Endodermal cell (in vitro differentiated cells): ENCODE measurements at regions not wholly inside any gene's neighbourhood (a gene's known extent, or its start where the extent isn't known, plus 50 kb on each side); places are given as distances from the start of the nearest gene placed in this dataset.
A peak's percentile ranks its signal among the peaks of the same experiment; 100 is the strongest.

Experiments used
- DNase-seq: peaks from one replicate; pipeline ENCODE4 v3.0.0-alpha.2; 2017
- H3K27ac ChIP-seq: 2 replicates; pipeline ENCODE4 v1.5.1; 2013; ENCODE audit warnings: mild to moderate bottlenecking, low read depth, low read length, moderate library complexity
- H3K27me3 ChIP-seq: 2 replicates; pipeline ENCODE4 v1.6.1; 2013; ENCODE audit warnings: mild to moderate bottlenecking, low read length, moderate library complexity; ENCODE audit not compliant: insufficient read depth, control insufficient read depth, poor library complexity, severe bottlenecking
- H3K36me3 ChIP-seq: 2 replicates; pipeline ENCODE4 v1.7.0; 2013; ENCODE audit warnings: mild to moderate bottlenecking, low read length, moderate library complexity; ENCODE audit not compliant: control insufficient read depth, insufficient read depth
- H3K4me1 ChIP-seq: one replicate; pipeline ENCODE4 v1.7.0; 2013; ENCODE audit warnings: low read length; ENCODE audit not compliant: control insufficient read depth, insufficient read depth
- H3K4me3 ChIP-seq: 2 replicates; pipeline ENCODE4 v1.5.1; 2013; ENCODE audit warnings: mild to moderate bottlenecking, low read length, moderate library complexity
- H3K9ac ChIP-seq: 2 replicates; pipeline ENCODE4 v1.6.1; 2013; ENCODE audit warnings: mild to moderate bottlenecking, low read length, moderate library complexity; ENCODE audit not compliant: poor library complexity, severe bottlenecking; ENCODE audit errors: extremely low read depth
- H3K9me3 ChIP-seq: 2 replicates; pipeline ENCODE4 v1.6.1; 2013; ENCODE audit warnings: mild to moderate bottlenecking, low read length, moderate library complexity; ENCODE audit not compliant: control insufficient read depth
- H3K27ac Mint-ChIP-seq: 2 replicates; pipeline ENCODE4 v1.8.0; 2020; ENCODE audit warnings: mixed read lengths
- H3K27me3 Mint-ChIP-seq: 2 replicates; pipeline ENCODE4 v1.8.0; 2021; ENCODE audit warnings: mild to moderate bottlenecking, mixed read lengths; ENCODE audit not compliant: insufficient read depth
- H3K36me3 Mint-ChIP-seq: 2 replicates; pipeline ENCODE4 v1.8.0; 2020; ENCODE audit warnings: low read depth, mixed read lengths
- H3K4me1 Mint-ChIP-seq: 2 replicates; pipeline ENCODE4 v1.8.0; 2020; ENCODE audit warnings: mixed read lengths
- H3K4me3 Mint-ChIP-seq: 2 replicates; pipeline ENCODE4 v1.8.0; 2020; ENCODE audit warnings: mild to moderate bottlenecking, moderate library complexity, mixed read lengths
- H3K9me3 Mint-ChIP-seq: 2 replicates; pipeline ENCODE4 v1.8.0; 2020; ENCODE audit warnings: mild to moderate bottlenecking, mixed read lengths
- WGBS, 2 experiments: methylation state at CpG; one replicate each; pipeline versions ENCODE4 v1.1.5 to v1.1.7; 2013; ENCODE audit warnings: missing lambda C conversion rate in 2 of 2, mixed read lengths in 1 of 2; ENCODE audit not compliant: insufficient coverage in 1 of 2, insufficient read length in 1 of 2; 5-methylcytosine and 5-hydroxymethylcytosine counted together
- TF ChIP-seq, protein P1 (sequence below): fragments of 200-600 bp; sonication (generic); conservative IDR thresholded peaks from 2 replicates; pipeline ENCODE4 v1.5.0; 2021; ENCODE audit warnings: antibody characterized with exemption, mild to moderate bottlenecking

DNA sequence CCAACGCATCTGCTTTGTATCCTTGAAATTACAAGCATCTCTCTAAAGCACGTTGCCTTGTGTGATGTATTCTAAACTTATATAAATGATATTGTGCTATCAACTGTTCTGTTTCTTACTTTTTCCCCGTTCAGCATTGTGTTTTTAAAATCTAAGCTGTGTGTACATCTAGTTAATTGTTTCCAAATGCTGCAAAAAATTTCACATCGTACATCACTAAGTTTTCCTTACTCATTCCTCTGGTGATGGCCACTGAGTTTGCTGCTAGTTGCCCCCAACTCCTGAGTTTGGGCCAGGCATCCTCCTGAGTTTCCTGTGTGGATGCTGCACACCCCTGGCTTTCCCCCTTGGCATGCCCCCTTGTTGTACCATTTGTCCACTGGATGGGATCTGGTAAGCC lies 139.7 kb downstream of the MYCN start:
- Histone ChIP-seq H3K9me3 (no peaks in the 10 kb centered on the region), H3K4me1 (no peaks in the 10 kb centered on the region), H3K4me3 (no peak overlapping the region), H3K9ac (no peak overlapping the region), H3K36me3 (no peaks in the 10 kb centered on the region), H3K27me3 (no peaks in the 10 kb centered on the region), H3K27ac (no peak overlapping the region)
- peaks cover 35% of the 10 kb centered on the region for H3K4me1 Mint-ChIP-seq
- no peaks in the 10 kb centered on the region for H3K36me3 Mint-ChIP-seq
- no peak overlapping the region for H3K4me3 Mint-ChIP-seq
- H3K27me3 Mint-ChIP-seq: peaks cover 2% of the 10 kb centered on the region
- TF ChIP-seq, protein P1, sequence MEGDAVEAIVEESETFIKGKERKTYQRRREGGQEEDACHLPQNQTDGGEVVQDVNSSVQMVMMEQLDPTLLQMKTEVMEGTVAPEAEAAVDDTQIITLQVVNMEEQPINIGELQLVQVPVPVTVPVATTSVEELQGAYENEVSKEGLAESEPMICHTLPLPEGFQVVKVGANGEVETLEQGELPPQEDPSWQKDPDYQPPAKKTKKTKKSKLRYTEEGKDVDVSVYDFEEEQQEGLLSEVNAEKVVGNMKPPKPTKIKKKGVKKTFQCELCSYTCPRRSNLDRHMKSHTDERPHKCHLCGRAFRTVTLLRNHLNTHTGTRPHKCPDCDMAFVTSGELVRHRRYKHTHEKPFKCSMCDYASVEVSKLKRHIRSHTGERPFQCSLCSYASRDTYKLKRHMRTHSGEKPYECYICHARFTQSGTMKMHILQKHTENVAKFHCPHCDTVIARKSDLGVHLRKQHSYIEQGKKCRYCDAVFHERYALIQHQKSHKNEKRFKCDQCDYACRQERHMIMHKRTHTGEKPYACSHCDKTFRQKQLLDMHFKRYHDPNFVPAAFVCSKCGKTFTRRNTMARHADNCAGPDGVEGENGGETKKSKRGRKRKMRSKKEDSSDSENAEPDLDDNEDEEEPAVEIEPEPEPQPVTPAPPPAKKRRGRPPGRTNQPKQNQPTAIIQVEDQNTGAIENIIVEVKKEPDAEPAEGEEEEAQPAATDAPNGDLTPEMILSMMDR: no peak
- 78 to 81% methylated on average over 1 to 4 of the region's 4 CpGs for WGBS, 2 experiments
- DNase-seq: no peak
- no peaks in the 10 kb centered on the region for H3K9me3 Mint-ChIP-seq
- H3K27ac Mint-ChIP-seq: no peak overlapping the region

DNA sequence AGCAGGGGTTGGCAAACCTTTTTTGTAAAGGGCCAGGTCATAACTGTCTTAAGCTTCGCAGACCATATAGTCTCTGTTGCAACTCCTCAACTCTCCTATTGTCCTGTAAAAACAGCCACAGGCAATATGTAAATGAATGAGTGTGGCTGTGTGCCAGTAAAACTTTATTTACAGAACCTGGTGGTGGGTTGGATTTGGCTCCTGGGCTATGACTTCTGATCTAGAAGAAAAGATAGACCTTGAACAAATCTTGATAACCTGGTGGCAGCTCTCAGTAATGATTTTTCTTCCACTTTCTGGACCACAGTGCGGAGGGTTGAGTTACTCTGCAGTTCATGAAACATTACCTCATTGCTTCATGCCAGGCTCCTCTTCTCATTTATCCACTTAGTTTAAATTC lies 139.3 kb downstream of the MYCN start:
- Mint-ChIP-seq H3K36me3 (no peaks in the 10 kb centered on the region), H3K9me3 (no peaks in the 10 kb centered on the region)

DNA sequence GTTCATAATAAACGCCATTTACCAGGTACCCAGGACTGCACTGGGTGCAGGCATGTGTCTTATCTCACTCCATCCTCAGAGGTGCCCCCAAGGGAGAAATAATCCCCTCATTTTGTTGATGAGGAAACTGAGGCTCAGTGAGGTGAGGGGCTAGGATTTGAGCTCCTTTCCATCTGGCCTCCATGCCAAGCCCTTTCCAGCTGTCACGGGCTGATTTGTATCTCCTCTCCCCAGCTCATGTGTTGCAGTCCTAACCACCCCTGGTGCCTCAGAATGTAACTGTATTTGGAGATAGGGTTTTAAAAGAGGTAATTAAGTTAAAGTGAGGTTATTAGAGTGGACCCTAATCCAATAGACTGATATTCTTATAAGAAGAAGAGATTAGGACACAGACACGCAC lies 137.3 kb downstream of the MYCN start:
- 45 to 57% methylated on average over 2 to 3 of the region's 3 CpGs for WGBS, 2 experiments
- no peak overlapping the region for H3K27ac ChIP-seq

More for the DNA sequence above, 139.3 kb downstream of the MYCN start:
- peaks cover 35% of the 10 kb centered on the region for H3K4me1 Mint-ChIP-seq
- TF ChIP-seq, protein P1: peak; percentile 14
- no peaks in the 10 kb centered on the region for H3K4me1 ChIP-seq
- H3K9ac ChIP-seq: no peak overlapping the region
- no peaks in the 10 kb centered on the region for H3K36me3 ChIP-seq
- H3K27ac Mint-ChIP-seq: no peak overlapping the region
- no peak overlapping the region for H3K4me3 Mint-ChIP-seq
- WGBS, 2 experiments: 90% methylated on average over 2 of the region's 2 CpGs
- no peak for DNase-seq
- H3K27me3 Mint-ChIP-seq: peaks cover 2% of the 10 kb centered on the region
- H3K27ac ChIP-seq: no peak overlapping the region
- no peaks in the 10 kb centered on the region for H3K27me3 ChIP-seq
- H3K9me3 ChIP-seq: no peaks in the 10 kb centered on the region
- no peak overlapping the region for H3K4me3 ChIP-seq

More for the DNA sequence above, 137.3 kb downstream of the MYCN start:
- Mint-ChIP-seq H3K27ac (no peak overlapping the region), H3K9me3 (no peaks in the 10 kb centered on the region), H3K36me3 (no peaks in the 10 kb centered on the region), H3K4me1 (peaks cover 20% of the 10 kb centered on the region), H3K27me3 (no peaks in the 10 kb centered on the region), H3K4me3 (no peak overlapping the region)
- Histone ChIP-seq H3K9me3 (no peaks in the 10 kb centered on the region), H3K4me3 (no peak overlapping the region), H3K4me1 (no peaks in the 10 kb centered on the region), H3K9ac (no peak overlapping the region), H3K27me3 (no peaks in the 10 kb centered on the region), H3K36me3 (no peaks in the 10 kb centered on the region)
- DNase-seq: no peak
- TF ChIP-seq, protein P1: no peak
